H1 (cell line): ENCODE measurements at regions not wholly inside any gene's neighbourhood (a gene's known extent, or its start where the extent isn't known, plus 50 kb on each side); places are given as distances from the start of the nearest gene placed in this dataset.

Source experiments
- CTCF ChIA-PET: fragments of 300-600 bp; sonication (Branson Sonifier 250); formaldehyde crosslinking; loops from one replicate; lab custom pipeline; 2021; ENCODE audit not compliant: partially characterized antibody; lab: Charles Lee
- POLR2A ChIA-PET: fragments of 300-600 bp; sonication (Branson Sonifier 250); formaldehyde crosslinking; loops from one replicate; lab custom pipeline; 2021; ENCODE audit warnings: inconsistent platforms; ENCODE audit not compliant: partially characterized antibody; lab: Charles Lee
- DNase-seq, 2 experiments: peaks; one replicate each; pipeline versions ENCODE4 v3.0.0 to v3.0.0-alpha.2; 2010 to 2022; ENCODE audit warnings: low spot score in 2 of 2, low read depth in 1 of 2, mixed read lengths in 1 of 2
- FAIRE-seq: peaks from 2 replicates; lab custom pipeline; 2011; peaks lifted over from hg19 to GRCh38; lab: Jason Lieb, UNC
- H2AFZ ChIP-seq: 2 replicates; pipeline ENCODE4 v1.8.1; 2012; ENCODE audit warnings: low read length, inconsistent platforms
- H2AK5ac ChIP-seq: 2 replicates; pipeline ENCODE4 v1.6.1; 2013; ENCODE audit warnings: low read depth, low read length
- H2BK120ac ChIP-seq: replicated peaks from 2 replicates; pipeline ENCODE3; 2013; ENCODE audit warnings: low read depth, low read length, inconsistent platforms
- H2BK12ac ChIP-seq: 2 replicates; pipeline ENCODE4 v1.6.1; 2013; ENCODE audit warnings: low read depth, low read length
- H2BK15ac ChIP-seq: 2 replicates; pipeline ENCODE4 v1.6.1; 2013; ENCODE audit warnings: low read length
- H2BK20ac ChIP-seq: 2 replicates; pipeline ENCODE4 v1.6.1; 2013; ENCODE audit warnings: low read length
- H2BK5ac ChIP-seq: 2 replicates; pipeline ENCODE4 v1.6.1; 2013; ENCODE audit warnings: low read depth, low read length
- H3K14ac ChIP-seq: 2 replicates; pipeline ENCODE4 v1.6.1; 2013; ENCODE audit warnings: inconsistent platforms; ENCODE audit not compliant: insufficient read length
- H3K18ac ChIP-seq: 2 replicates; pipeline ENCODE4 v1.6.1; 2013; ENCODE audit warnings: low read length; ENCODE audit errors: extremely low read depth
- H3K23ac ChIP-seq: 2 replicates; pipeline ENCODE4 v1.6.1; 2013; ENCODE audit warnings: inconsistent platforms; ENCODE audit not compliant: insufficient read length
- H3K23me2 ChIP-seq: 2 replicates; pipeline ENCODE4 v1.6.1; 2013; ENCODE audit warnings: low read depth, low read length
- H3K27ac ChIP-seq: 2 replicates; pipeline ENCODE4 v1.6.1; 2011; ENCODE audit warnings: low read depth, low read length, inconsistent platforms
- H3K27me3 ChIP-seq, 4 experiments: replicated peaks in 1 of 4; 1 replicate in 1 of 4; 2 replicates in 3 of 4; pipeline versions ENCODE4 v1.6.1 to v1.8.1; 2011 to 2013; ENCODE audit warnings: low read length in 3 of 4, mild to moderate bottlenecking in 3 of 4, inconsistent platforms in 2 of 4, mixed read lengths in 2 of 4, moderate library complexity in 1 of 4; ENCODE audit not compliant: control insufficient read depth in 3 of 4, insufficient read depth in 3 of 4; ENCODE audit errors: extremely low read depth in 1 of 4
- H3K36me3 ChIP-seq, 4 experiments: 2 replicates each; pipeline versions ENCODE4 v1.6.1 to v1.8.1; 2011 to 2013; ENCODE audit warnings: mild to moderate bottlenecking in 4 of 4, low read length in 3 of 4, moderate library complexity in 2 of 4, control low read depth in 1 of 4, inconsistent platforms in 1 of 4; ENCODE audit not compliant: insufficient read depth in 4 of 4, control insufficient read depth in 2 of 4
- H3K4ac ChIP-seq: replicated peaks from 2 replicates; pipeline ENCODE3; 2013; ENCODE audit warnings: low read length, low read depth, mixed read lengths, inconsistent platforms; ENCODE audit not compliant: insufficient read length
- H3K4me1 ChIP-seq, 4 experiments: replicated peaks in 1 of 4; 1 replicate in 1 of 4; 2 replicates in 3 of 4; pipeline versions ENCODE4 v1.6.1 to v1.8.1; 2011 to 2013; ENCODE audit warnings: low read length in 3 of 4, inconsistent platforms in 2 of 4, mixed read lengths in 1 of 4; ENCODE audit not compliant: insufficient read depth in 4 of 4, control insufficient read depth in 3 of 4
- H3K4me2 ChIP-seq, 2 experiments: 2 replicates each; pipeline versions ENCODE4 v1.6.1 to v1.8.1; 2011 to 2013; ENCODE audit warnings: low read depth in 2 of 2, low read length in 2 of 2, control low read depth in 1 of 2, inconsistent platforms in 1 of 2, mild to moderate bottlenecking in 1 of 2; ENCODE audit not compliant: insufficient read depth in 1 of 2
- H3K4me3 ChIP-seq, 4 experiments: fragments of 200-600, 300-600 bp in 1 of 4; sonication (generic), shearing (Covaris generic), sonication (Bioruptor Twin) in 1 of 4; 2 replicates each; pipeline versions ENCODE4 v1.5.1 to v1.8.1; 2011 to 2016; ENCODE audit warnings: low read length in 4 of 4, low read depth in 3 of 4, control low read depth in 2 of 4, inconsistent platforms in 2 of 4, mild to moderate bottlenecking in 2 of 4, mixed read lengths in 1 of 4, moderate library complexity in 1 of 4; ENCODE audit not compliant: insufficient read depth in 2 of 4; ENCODE audit errors: extremely low read depth in 1 of 4
- H3K56ac ChIP-seq: replicated peaks from 2 replicates; pipeline ENCODE3; 2013; ENCODE audit warnings: low read depth, mild to moderate bottlenecking, mixed read lengths, low read length, inconsistent platforms; ENCODE audit not compliant: insufficient read length
- H3K79me1 ChIP-seq: 2 replicates; pipeline ENCODE4 v1.6.1; 2013; ENCODE audit warnings: low read depth, low read length, control low read depth
- H3K79me2 ChIP-seq, 2 experiments: 2 replicates each; pipeline versions ENCODE4 v1.6.1 to v1.8.1; 2012 to 2013; ENCODE audit warnings: low read length in 2 of 2, mild to moderate bottlenecking in 2 of 2, inconsistent platforms in 1 of 2; ENCODE audit not compliant: insufficient read depth in 2 of 2, control insufficient read depth in 1 of 2
- H3K9ac ChIP-seq, 4 experiments: replicated peaks in 1 of 4; 1 replicate in 1 of 4; 2 replicates in 3 of 4; pipeline versions ENCODE4 v1.6.1 to v1.8.1; 2011 to 2013; ENCODE audit warnings: low read depth in 3 of 4, low read length in 3 of 4, control low read depth in 2 of 4, mild to moderate bottlenecking in 2 of 4, moderate library complexity in 2 of 4, inconsistent platforms in 1 of 4; ENCODE audit errors: extremely low read depth in 1 of 4
- H3K9me3 ChIP-seq, 2 experiments: 2 replicates each; pipeline versions ENCODE4 v1.6.1 to v1.8.1; 2012 to 2013; ENCODE audit warnings: mild to moderate bottlenecking in 2 of 2, moderate library complexity in 2 of 2, control low read depth in 1 of 2, inconsistent platforms in 1 of 2, low read depth in 1 of 2, low read length in 1 of 2, mixed read lengths in 1 of 2; ENCODE audit not compliant: insufficient read depth in 2 of 2
- H4K20me1 ChIP-seq, 2 experiments: replicated peaks in 1 of 2; 2 replicates each; pipeline versions ENCODE3 to v1.8.1; 2011 to 2013; ENCODE audit warnings: inconsistent platforms in 2 of 2, low read length in 2 of 2, mild to moderate bottlenecking in 1 of 2; ENCODE audit not compliant: insufficient read depth in 2 of 2, control insufficient read depth in 1 of 2
- H4K5ac ChIP-seq: 2 replicates; pipeline ENCODE4 v1.6.1; 2013; ENCODE audit warnings: low read length, low read depth, mixed read lengths, inconsistent platforms; ENCODE audit not compliant: insufficient read length
- H4K8ac ChIP-seq: 2 replicates; pipeline ENCODE4 v1.8.0; 2013; ENCODE audit warnings: mild to moderate bottlenecking, moderate library complexity, low read length, inconsistent platforms; ENCODE audit not compliant: insufficient read depth; ENCODE audit errors: extremely low read depth
- H4K91ac ChIP-seq: replicated peaks from 2 replicates; pipeline ENCODE3; 2013; ENCODE audit warnings: low read length, mixed read lengths, inconsistent platforms; ENCODE audit not compliant: insufficient read length
- BCL11A ChIP-seq, 2 experiments: IDR thresholded peaks; one replicate each; pipeline ENCODE4 v1.6.1; 2011; ENCODE audit warnings: low read depth in 2 of 2, low read length in 2 of 2, mild to moderate bottlenecking in 2 of 2
- GTF2F1 ChIP-seq: IDR thresholded peaks from 2 replicates; pipeline ENCODE4 v1.6.1; 2012; ENCODE audit warnings: low read depth, low read length, improper control_type of control experiment, borderline replicate concordance
- HDAC6 ChIP-seq: IDR thresholded peaks from one replicate; pipeline ENCODE4 v1.7.1; 2012; ENCODE audit warnings: low read depth, mild to moderate bottlenecking, inconsistent platforms, low read length, moderate library complexity
- KDM4A ChIP-seq: IDR thresholded peaks from one replicate; pipeline ENCODE4 v1.7.1; 2012; ENCODE audit warnings: low read depth, mild to moderate bottlenecking, moderate library complexity, low read length, inconsistent platforms; ENCODE audit not compliant: severe bottlenecking
- MAX ChIP-seq: IDR thresholded peaks from 2 replicates; pipeline ENCODE4 v1.6.1; 2012; ENCODE audit warnings: inconsistent platforms

- FAIRE-seq (no peak), DNase-seq (no peak)
- H3K27ac ChIP-seq, result no peak overlapping the region; the same call in 1 of the 2 replicates
- H2BK5ac ChIP-seq, result no peak overlapping the region
- H2BK20ac ChIP-seq, result no peak overlapping the region
- H3K79me2 ChIP-seq, result no peaks in the 10 kb centered on the region
- H3K4me3 ChIP-seq, result no peak overlapping the region
- H3K18ac ChIP-seq, result no peak overlapping the region
- H3K9me3 ChIP-seq, result no peaks in the 10 kb centered on the region
- no peak overlapping the region for H3K23ac ChIP-seq
- H4K20me1 ChIP-seq, result no peaks in the 10 kb centered on the region
- no peak overlapping the region for H2BK120ac ChIP-seq
- H3K79me1 ChIP-seq, result no peaks in the 10 kb centered on the region
- H4K91ac ChIP-seq, result no peak overlapping the region
- H3K23me2 ChIP-seq, result no peaks in the 10 kb centered on the region
- H2BK15ac ChIP-seq, result no peak overlapping the region
- H3K9ac ChIP-seq, result no peak overlapping the region
- H3K36me3 ChIP-seq, result no peaks in the 10 kb centered on the region
- H3K27me3 ChIP-seq, result no peaks in the 10 kb centered on the region
- H2BK12ac ChIP-seq, result no peak overlapping the region
- peaks cover 1 to 7% (median 4%) of the 10 kb centered on the region in 4 experiments; a peak in 5 of 7 replicates for H3K4me1 ChIP-seq
- H3K4ac ChIP-seq, result no peak overlapping the region
- no peak overlapping the region for H3K56ac ChIP-seq
- no peak overlapping the region for H3K4me2 ChIP-seq
- H2AK5ac ChIP-seq, result no peak overlapping the region
- no peak overlapping the region for H3K14ac ChIP-seq
- ChIA-PET CTCF (no interaction called here), POLR2A (no interaction called here)
- TF ChIP-seq KDM4A (no peak), MAX (no peak), GTF2F1 (no peak), HDAC6 (no peak), BCL11A (IDR thresholded peaks at IDR 0.05; ENCODE audit: low read depth in 2 of 2, low read length in 2 of 2) (no peak)
- H4K8ac ChIP-seq, result no peak overlapping the region
- no peak overlapping the region for H4K5ac ChIP-seq
- no peak overlapping the region for H2AFZ ChIP-seq
Observed at GRCh38 chr3:55288657-55289056, 198.4 kb downstream of the WNT5A start.
